Lung (tissue), 11 donors: ENCODE measurements at regions not wholly inside any gene's neighbourhood (a gene's known extent, or its start where the extent isn't known, plus 50 kb on each side); places are given as distances from the start of the nearest gene placed in this dataset.
"Not testable (repeated sequence)": the region's sequence is repeated elsewhere in the genome, so short reads cannot be mapped to it uniquely, and the experiment has no call there.

Experiments
- ATAC-seq: fragments of 200-7000 bp; cut with Tn5 transposase; one replicate; pipeline ENCODE4 v1.9.1; 2020; ENCODE audit warnings: moderate number of reproducible peaks; ENCODE audit not compliant: insufficient read depth, low FRiP score
- DNase-seq, 3 donors: peaks; one replicate each; pipeline ENCODE4 v3.0.0-alpha.2; 2013 to 2017
- H3K27ac ChIP-seq, 2 donors: one replicate each; pipeline ENCODE4 v1.5.1; 2013; ENCODE audit warnings: mild to moderate bottlenecking in 2 of 2, moderate library complexity in 2 of 2, control low read depth in 1 of 2, inconsistent platforms in 1 of 2, low read depth in 1 of 2, low read length in 1 of 2
- H3K27me3 ChIP-seq, 3 donors: one replicate each; pipeline ENCODE4 v1.5.1; 2013; ENCODE audit warnings: low read length in 2 of 3; ENCODE audit not compliant: control insufficient read depth in 3 of 3, insufficient read depth in 3 of 3
- H3K36me3 ChIP-seq, 4 donors: one replicate each; pipeline ENCODE4 v1.5.1; 2013; ENCODE audit warnings: low read length in 4 of 4, mild to moderate bottlenecking in 1 of 4, moderate library complexity in 1 of 4; ENCODE audit not compliant: control insufficient read depth in 4 of 4, insufficient read depth in 4 of 4
- H3K4me1 ChIP-seq, 5 donors: one replicate each; pipeline ENCODE4 v1.5.1; 2013; ENCODE audit warnings: low read length in 5 of 5, mild to moderate bottlenecking in 2 of 5, moderate library complexity in 1 of 5; ENCODE audit not compliant: control insufficient read depth in 5 of 5, insufficient read depth in 5 of 5
- H3K4me3 ChIP-seq: one replicate; pipeline ENCODE4 v1.5.1; 2013; ENCODE audit warnings: mild to moderate bottlenecking, control low read depth, moderate library complexity
- H3K9ac ChIP-seq, 2 donors: one replicate each; pipeline ENCODE4 v1.5.1; 2013; ENCODE audit warnings: low read length in 2 of 2, control low read depth in 1 of 2; ENCODE audit not compliant: insufficient read depth in 1 of 2
- H3K9me3 ChIP-seq, 4 donors: one replicate each; pipeline ENCODE4 v1.5.1; 2013; ENCODE audit warnings: low read length in 3 of 4, mild to moderate bottlenecking in 1 of 4, moderate library complexity in 1 of 4; ENCODE audit not compliant: control insufficient read depth in 4 of 4, insufficient read depth in 3 of 4
- CTCF ChIP-seq: IDR thresholded peaks from 2 replicates; pipeline ENCODE4 v1.5.1; 2012; ENCODE audit warnings: mild to moderate bottlenecking; ENCODE audit errors: control extremely low read depth, extremely low read depth
- whole genome bisulfite sequencing, 2 donors: extraction: QIAGEN DNeasy Blood & Tissue Kit; methylation state at CpG; one replicate each; pipeline ENCODE4 v1.1.7; 2013; 5-methylcytosine and 5-hydroxymethylcytosine counted together
- donor health status: control.
- donor health status: control.
- donor health status: Bipolar disorder and iron deficiency.
- donor health status: healthy.
- donor health status: DM: yes; HTN: yes; CAD: no.

GRCh38 chr6:863831-864230 lies 170.9 kb upstream of the EXOC2 start:
- DNase-seq (no peak), ATAC-seq (no peak)
- Histone ChIP-seq H3K27me3 (no peaks in the 10 kb centered on the region), H3K9me3 (peaks cover 0 to 3% (median 0%) of the 10 kb centered on the region in 4 donors), H3K9ac (no peak overlapping the region), H3K36me3 (no peaks in the 10 kb centered on the region), H3K27ac (no peak overlapping the region), H3K4me1 (peaks cover 0 to 3% (median 0%) of the 10 kb centered on the region in 5 donors), H3K4me3 (no peak overlapping the region)
- no peak for TF ChIP-seq CTCF
- WGBS, 2 donors = 84 to 90% methylated on average over 2 of the region's 2 CpGs

GRCh38 chr6:863127-863526 lies 170.2 kb upstream of the EXOC2 start:
- ATAC-seq, H3K9me3 ChIP-seq, DNase-seq, H3K27me3 ChIP-seq, H3K9ac ChIP-seq, H3K4me3 ChIP-seq, H3K27ac ChIP-seq, H3K36me3 ChIP-seq, H3K4me1 ChIP-seq: not testable (repeated sequence)
- 41 to 51% methylated on average over 3 of the region's 5 CpGs for WGBS, 2 donors

- no peak for ATAC-seq
- no peak for TF ChIP-seq CTCF
- H3K4me1 ChIP-seq = peaks cover 0 to 6% (median 0%) of the 10 kb centered on the region in 5 donors
- no peak for DNase-seq
- H3K4me3 ChIP-seq = no peak overlapping the region
- WGBS, 2 donors = 83 to 89% methylated on average over 4 of the region's 4 CpGs
- no peaks in the 10 kb centered on the region for H3K36me3 ChIP-seq
- peaks cover 0 to 3% (median 0%) of the 10 kb centered on the region in 4 donors for H3K9me3 ChIP-seq
- no peak overlapping the region for H3K9ac ChIP-seq
- H3K27ac ChIP-seq = no peak overlapping the region
- no peaks in the 10 kb centered on the region for H3K27me3 ChIP-seq
Observed at GRCh38 chr6:859936-860335, 167.0 kb upstream of the EXOC2 start.

- H3K4me3 ChIP-seq = no peak overlapping the region
- peak; percentile 74 to 87 (median 86) for DNase-seq
- WGBS, 2 donors = 56 to 67% methylated on average over 12 of the region's 12 CpGs
Observed at GRCh38 chr6:854406-855118, 161.6 kb upstream of the EXOC2 start.

GRCh38 chr6:852216-852615 lies 159.3 kb upstream of the EXOC2 start:
- ATAC-seq, H3K36me3 ChIP-seq, H3K4me3 ChIP-seq, H3K27ac ChIP-seq, DNase-seq, H3K27me3 ChIP-seq, H3K9me3 ChIP-seq, H3K9ac ChIP-seq: not testable (repeated sequence)
- H3K4me1 ChIP-seq = peaks cover 0 to 17% (median 6%) of the 10 kb centered on the region in 5 donors
- WGBS, 2 donors = 93 to 95% methylated on average over 5 of the region's 5 CpGs

More at GRCh38 chr6:854406-855118, 161.6 kb upstream of the EXOC2 start:
- Histone ChIP-seq H3K27me3 (no peaks in the 10 kb centered on the region), H3K4me1 (peaks cover 0 to 17% (median 3%) of the 10 kb centered on the region in 5 donors), H3K9ac (peak overlapping the region in 1 of 2 donors; percentile 64), H3K36me3 (no peaks in the 10 kb centered on the region), H3K9me3 (peaks cover 0 to 3% (median 0%) of the 10 kb centered on the region in 4 donors), H3K27ac (no peak overlapping the region)
- ATAC-seq = no peak
- no peak for TF ChIP-seq CTCF
